ENCODE measurements at regions not wholly inside any gene's neighbourhood (a gene's known extent, or its start where the extent isn't known, plus 50 kb on each side); places are given as distances from the start of the nearest gene placed in this dataset.
A peak's percentile ranks its signal among the peaks of the same experiment; 100 is the strongest.
"Not testable (repeated sequence)": the region's sequence is repeated elsewhere in the genome, so short reads cannot be mapped to it uniquely, and the experiment has no call there.

GRCh38 chr4:170580651-170581050 is 490.9 kb upstream of the AADAT start:
- H3K27ac Mint-ChIP-seq = no peak overlapping the region
- H3K27me3 Mint-ChIP-seq = no peaks in the 10 kb centered on the region
- no peak for DNase-seq
- H3K9me3 Mint-ChIP-seq = peaks cover 10% of the 10 kb centered on the region
- no peak overlapping the region for H3K4me3 Mint-ChIP-seq
- H3K36me3 Mint-ChIP-seq = no peaks in the 10 kb centered on the region
- H3K4me1 Mint-ChIP-seq = no peaks in the 10 kb centered on the region

- Mint-ChIP-seq H3K27me3 (no peaks in the 10 kb centered on the region), H3K4me3 (no peak overlapping the region), H3K4me1 (no peaks in the 10 kb centered on the region), H3K9me3 (peaks cover 6% of the 10 kb centered on the region), H3K27ac (no peak overlapping the region), H3K36me3 (no peaks in the 10 kb centered on the region)
- no peak for DNase-seq
Measured at GRCh38 chr4:170538821-170539473, 449.2 kb upstream of the AADAT start.

GRCh38 chr4:170529748-170530722 is 440.3 kb upstream of the AADAT start:
- Mint-ChIP-seq H3K27me3 (no peaks in the 10 kb centered on the region), H3K27ac (no peak overlapping the region), H3K4me1 (no peaks in the 10 kb centered on the region), H3K36me3 (no peaks in the 10 kb centered on the region), H3K9me3 (no peaks in the 10 kb centered on the region), H3K4me3 (no peak overlapping the region)
- DNase-seq = no peak

- Mint-ChIP-seq H3K27me3 (no peaks in the 10 kb centered on the region), H3K9me3 (no peaks in the 10 kb centered on the region), H3K27ac (no peak overlapping the region), H3K36me3 (no peaks in the 10 kb centered on the region), H3K4me1 (no peaks in the 10 kb centered on the region), H3K4me3 (no peak overlapping the region)
- DNase-seq = no peak
Measured at GRCh38 chr4:170526471-170526870, 436.7 kb upstream of the AADAT start.

- H3K36me3 Mint-ChIP-seq = no peaks in the 10 kb centered on the region
- H3K4me1 Mint-ChIP-seq = no peaks in the 10 kb centered on the region
- H3K9me3 Mint-ChIP-seq = no peaks in the 10 kb centered on the region
- no peaks in the 10 kb centered on the region for H3K27me3 Mint-ChIP-seq
- H3K4me3 Mint-ChIP-seq = no peak overlapping the region
- H3K27ac Mint-ChIP-seq = no peak overlapping the region
- no peak for DNase-seq
Measured at GRCh38 chr4:170522427-170522970, 432.7 kb upstream of the AADAT start.

GRCh38 chr4:170497689-170498088 is 407.9 kb upstream of the AADAT start:
- H3K4me3 Mint-ChIP-seq = no peak overlapping the region
- no peak for DNase-seq
- H3K9me3 Mint-ChIP-seq = peaks cover 3% of the 10 kb centered on the region
- no peaks in the 10 kb centered on the region for H3K4me1 Mint-ChIP-seq
- no peaks in the 10 kb centered on the region for H3K27me3 Mint-ChIP-seq
- H3K36me3 Mint-ChIP-seq = no peaks in the 10 kb centered on the region
- H3K27ac Mint-ChIP-seq = no peak overlapping the region

GRCh38 chr4:170497112-170497511 is 407.4 kb upstream of the AADAT start:
- no peaks in the 10 kb centered on the region for H3K36me3 Mint-ChIP-seq
- H3K27me3 Mint-ChIP-seq = no peaks in the 10 kb centered on the region
- peaks cover 3% of the 10 kb centered on the region for H3K9me3 Mint-ChIP-seq
- no peak overlapping the region for H3K27ac Mint-ChIP-seq
- H3K4me3 Mint-ChIP-seq = peak overlapping the region; percentile 53
- no peak for DNase-seq
- H3K4me1 Mint-ChIP-seq = no peaks in the 10 kb centered on the region

GRCh38 chr4:170491981-170492380 is 402.2 kb upstream of the AADAT start:
- H3K4me1 Mint-ChIP-seq = no peaks in the 10 kb centered on the region
- no peak overlapping the region for H3K27ac Mint-ChIP-seq
- H3K27me3 Mint-ChIP-seq = no peaks in the 10 kb centered on the region
- H3K4me3 Mint-ChIP-seq = no peak overlapping the region
- no peak for DNase-seq
- peaks cover 1% of the 10 kb centered on the region for H3K9me3 Mint-ChIP-seq
- H3K36me3 Mint-ChIP-seq = no peaks in the 10 kb centered on the region

GRCh38 chr4:170476351-170476750 is 386.6 kb upstream of the AADAT start:
- H3K27me3 Mint-ChIP-seq = no peaks in the 10 kb centered on the region
- H3K9me3 Mint-ChIP-seq = no peaks in the 10 kb centered on the region
- no peaks in the 10 kb centered on the region for H3K36me3 Mint-ChIP-seq
- no peak for DNase-seq
- no peaks in the 10 kb centered on the region for H3K4me1 Mint-ChIP-seq
- H3K27ac Mint-ChIP-seq = no peak overlapping the region
- no peak overlapping the region for H3K4me3 Mint-ChIP-seq

GRCh38 chr4:170465429-170465828 is 375.7 kb upstream of the AADAT start:
- Mint-ChIP-seq H3K36me3 (no peaks in the 10 kb centered on the region), H3K9me3 (peaks cover 5% of the 10 kb centered on the region), H3K4me3 (no peak overlapping the region), H3K27ac (no peak overlapping the region), H3K27me3 (no peaks in the 10 kb centered on the region), H3K4me1 (no peaks in the 10 kb centered on the region)
- DNase-seq = no peak

- H3K4me3 Mint-ChIP-seq = no peak overlapping the region
- no peaks in the 10 kb centered on the region for H3K36me3 Mint-ChIP-seq
- no peaks in the 10 kb centered on the region for H3K27me3 Mint-ChIP-seq
- peaks cover 5% of the 10 kb centered on the region for H3K9me3 Mint-ChIP-seq
- H3K4me1 Mint-ChIP-seq = no peaks in the 10 kb centered on the region
- H3K27ac Mint-ChIP-seq = no peak overlapping the region
- DNase-seq = no peak
Measured at GRCh38 chr4:170464614-170465197, 374.9 kb upstream of the AADAT start.

GRCh38 chr4:170446782-170447181 is 357.0 kb upstream of the AADAT start:
- H3K4me3 Mint-ChIP-seq = no peak overlapping the region
- H3K36me3 Mint-ChIP-seq = no peaks in the 10 kb centered on the region
- no peak overlapping the region for H3K27ac Mint-ChIP-seq
- DNase-seq = no peak
- H3K27me3 Mint-ChIP-seq = no peaks in the 10 kb centered on the region
- H3K4me1 Mint-ChIP-seq = no peaks in the 10 kb centered on the region
- peaks cover 1% of the 10 kb centered on the region for H3K9me3 Mint-ChIP-seq

- H3K27ac Mint-ChIP-seq, H3K4me3 Mint-ChIP-seq, H3K4me1 Mint-ChIP-seq, DNase-seq, H3K36me3 Mint-ChIP-seq, H3K27me3 Mint-ChIP-seq, H3K9me3 Mint-ChIP-seq: not testable (repeated sequence)
Measured at GRCh38 chr4:170441146-170441545, 351.4 kb upstream of the AADAT start.

- no peak for DNase-seq
- no peaks in the 10 kb centered on the region for H3K4me1 Mint-ChIP-seq
- peaks cover 1% of the 10 kb centered on the region for H3K9me3 Mint-ChIP-seq
- H3K27ac Mint-ChIP-seq = no peak overlapping the region
- no peak overlapping the region for H3K4me3 Mint-ChIP-seq
- peaks cover 2% of the 10 kb centered on the region for H3K36me3 Mint-ChIP-seq
- H3K27me3 Mint-ChIP-seq = peaks cover 4% of the 10 kb centered on the region
Measured at GRCh38 chr4:170428929-170429328, 339.2 kb upstream of the AADAT start.

GRCh38 chr4:170425521-170426143 is 335.9 kb upstream of the AADAT start:
- Mint-ChIP-seq H3K36me3 (no peaks in the 10 kb centered on the region), H3K4me3 (no peak overlapping the region), H3K27ac (no peak overlapping the region), H3K27me3 (peaks cover 4% of the 10 kb centered on the region), H3K9me3 (peaks cover 1% of the 10 kb centered on the region), H3K4me1 (no peaks in the 10 kb centered on the region)
- DNase-seq = no peak
